Iris pigment epithelial cell (primary cell): ENCODE measurements at regions not wholly inside any gene's neighbourhood (a gene's known extent, or its start where the extent isn't known, plus 50 kb on each side); places are given as distances from the start of the nearest gene placed in this dataset.
"Not testable (repeated sequence)": the region's sequence is repeated elsewhere in the genome, so short reads cannot be mapped to it uniquely, and the experiment has no call there.

ENCODE experiments used
- DNase-seq: peaks from one replicate; pipeline ENCODE4 v3.0.0-alpha.2; 2011; ENCODE audit warnings: low read depth

GRCh38 chr5:58300346-58300895 is 159.5 kb downstream of the PLK2 start:
- no peak for DNase-seq

- no peak for DNase-seq
Measured at GRCh38 chr5:58299256-58299655, 160.6 kb downstream of the PLK2 start.

DNA sequence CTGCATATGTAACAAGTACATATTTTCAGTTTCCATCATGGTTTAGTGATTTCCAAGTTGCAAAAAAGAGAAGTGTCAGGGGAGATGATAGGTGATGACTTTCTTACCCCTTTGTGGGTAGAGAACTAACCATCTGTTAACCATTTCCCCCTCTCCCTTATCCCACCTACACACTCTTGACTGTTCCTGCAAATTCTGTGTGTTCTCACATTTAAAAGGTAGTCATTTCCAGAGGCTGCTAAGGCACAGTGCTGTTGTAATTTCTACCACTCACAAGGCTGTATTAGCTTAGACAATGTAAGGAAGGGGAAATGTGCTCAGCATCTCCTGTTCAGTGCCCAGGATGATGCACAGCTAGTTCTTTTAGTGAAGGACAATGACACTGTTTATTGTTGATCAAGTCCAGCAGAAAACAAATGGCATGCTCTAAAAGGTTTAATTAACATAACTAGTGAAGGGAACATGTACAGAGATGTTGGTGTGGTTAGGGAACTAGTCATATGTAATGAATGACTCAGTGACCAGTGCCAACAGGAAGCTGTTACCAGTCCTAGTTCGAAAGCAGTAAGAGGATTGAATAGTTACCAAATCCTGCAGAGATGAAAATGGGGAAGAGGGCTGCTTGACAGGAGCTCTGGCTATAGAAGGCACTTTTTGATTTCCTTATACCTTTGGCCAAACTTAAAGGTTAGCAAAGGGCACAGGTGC is 165.1 kb downstream of the PLK2 start:
- peak; percentile 30 for DNase-seq

DNA sequence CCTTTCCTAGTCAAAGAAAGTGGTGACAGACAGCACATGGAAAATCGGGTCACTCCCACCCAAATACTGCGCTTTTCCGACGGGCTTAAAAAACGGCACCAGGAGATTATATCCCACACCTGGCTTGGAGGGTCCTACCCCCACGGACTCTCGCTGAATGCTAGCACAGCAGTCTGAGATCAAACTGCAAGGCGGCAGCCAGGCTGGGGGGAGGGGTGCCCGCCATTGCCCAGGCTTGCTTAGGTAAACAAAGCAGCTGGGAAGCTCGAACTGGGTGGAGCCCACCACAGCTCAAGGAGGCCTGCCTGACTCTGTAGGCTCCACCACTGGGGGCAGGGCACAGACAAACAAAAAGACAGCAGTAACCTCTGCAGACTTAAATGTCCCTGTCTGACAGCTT is 171.6 kb downstream of the PLK2 start:
- DNase-seq, result not testable (repeated sequence)

DNA sequence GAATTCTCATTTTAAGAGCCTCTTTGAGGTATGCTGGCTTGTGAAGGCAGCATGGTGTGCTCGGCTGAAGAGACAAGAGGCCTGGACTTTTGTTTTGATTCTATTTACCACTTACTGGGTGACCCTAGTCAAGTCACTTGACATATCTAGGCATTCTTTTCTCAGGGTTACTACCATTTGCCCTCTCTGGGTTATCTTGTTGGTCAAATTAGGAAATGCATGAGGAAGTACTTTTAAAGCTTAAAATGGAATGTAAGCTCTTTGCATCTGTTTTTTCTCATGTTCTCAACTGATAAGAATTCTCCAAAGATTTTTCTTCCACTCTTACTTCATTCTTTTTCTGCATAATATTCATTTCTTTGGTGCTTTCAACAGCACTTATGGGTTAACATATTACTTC is 173.1 kb downstream of the PLK2 start:
- DNase-seq, result peak; percentile 2

DNA sequence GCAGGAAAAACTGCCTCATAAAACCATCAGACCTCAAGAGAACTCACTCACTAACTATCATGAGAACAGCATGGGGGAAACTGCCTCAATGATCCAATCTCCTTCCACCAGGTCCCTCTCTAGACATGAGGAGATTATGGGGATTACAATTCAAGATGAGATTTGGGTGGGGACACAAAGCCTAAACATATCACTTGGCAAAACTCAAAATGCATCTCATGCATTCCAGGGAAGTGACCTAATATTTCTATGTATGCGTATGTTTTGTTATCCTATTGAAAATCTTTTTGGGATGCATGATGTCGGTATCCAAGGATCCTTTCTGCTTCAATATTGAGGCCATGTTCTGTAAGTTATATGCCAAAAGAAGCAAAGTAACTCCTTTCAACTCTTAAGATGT is 174.0 kb downstream of the PLK2 start:
- no peak for DNase-seq

DNA sequence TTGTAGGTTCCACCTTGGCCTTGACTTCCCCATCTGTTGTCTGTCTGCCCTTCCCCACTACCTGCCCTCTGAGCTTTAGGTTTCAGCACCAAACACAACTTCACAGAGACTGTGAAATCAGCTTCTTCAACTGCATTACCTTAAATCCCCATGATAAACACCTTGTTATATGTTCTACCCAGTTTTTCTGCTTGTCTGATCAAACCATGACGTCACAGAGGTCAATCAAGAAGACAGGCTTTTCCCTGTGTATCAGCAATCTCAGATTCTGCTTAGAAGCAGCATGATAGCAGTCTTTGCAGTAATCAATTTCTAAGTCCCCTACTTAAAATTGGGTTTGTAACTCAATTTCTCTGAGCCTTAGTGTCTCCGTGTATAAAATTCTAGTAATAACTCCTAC is 175.0 kb downstream of the PLK2 start:
- DNase-seq, result no peak

GRCh38 chr5:58281189-58281588 is 178.7 kb downstream of the PLK2 start:
- no peak for DNase-seq

DNA sequence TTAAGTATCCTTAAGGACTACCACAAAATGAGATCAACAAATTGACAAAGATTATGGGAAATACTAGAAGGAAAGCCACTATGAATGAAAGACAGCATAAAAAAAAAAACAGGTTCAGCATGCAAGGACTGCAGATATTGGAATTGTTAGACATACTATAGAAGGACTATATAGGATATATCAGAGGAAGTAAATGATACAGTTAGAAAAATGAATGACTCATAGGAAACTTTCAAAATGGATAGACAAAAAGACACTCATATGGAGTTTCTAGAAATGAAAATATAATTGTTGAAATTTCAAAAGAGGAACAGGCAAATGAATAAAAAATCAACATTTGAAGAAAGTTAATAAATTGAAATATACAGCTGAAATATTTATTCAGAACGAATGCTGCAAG is 180.6 kb downstream of the PLK2 start:
- no peak for DNase-seq

DNA sequence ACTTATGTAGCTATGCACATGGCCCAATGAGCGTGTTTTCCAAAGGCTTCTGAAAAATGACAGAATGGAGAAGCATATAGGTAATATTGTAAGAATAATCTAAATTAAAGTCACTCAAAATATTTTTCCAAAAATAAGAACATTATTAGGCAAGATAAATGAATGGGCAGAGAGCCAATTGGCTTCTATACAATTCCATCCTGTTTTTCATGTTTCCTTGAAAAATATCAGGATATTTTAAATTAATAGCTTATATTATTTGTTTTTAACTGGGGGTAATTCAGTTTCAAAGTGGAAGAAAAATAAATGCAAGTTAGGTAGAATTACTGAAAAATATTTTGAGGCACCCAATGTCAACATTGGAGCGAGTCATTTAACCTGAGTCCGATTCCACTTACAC is 183.5 kb downstream of the PLK2 start:
- no peak for DNase-seq

DNA sequence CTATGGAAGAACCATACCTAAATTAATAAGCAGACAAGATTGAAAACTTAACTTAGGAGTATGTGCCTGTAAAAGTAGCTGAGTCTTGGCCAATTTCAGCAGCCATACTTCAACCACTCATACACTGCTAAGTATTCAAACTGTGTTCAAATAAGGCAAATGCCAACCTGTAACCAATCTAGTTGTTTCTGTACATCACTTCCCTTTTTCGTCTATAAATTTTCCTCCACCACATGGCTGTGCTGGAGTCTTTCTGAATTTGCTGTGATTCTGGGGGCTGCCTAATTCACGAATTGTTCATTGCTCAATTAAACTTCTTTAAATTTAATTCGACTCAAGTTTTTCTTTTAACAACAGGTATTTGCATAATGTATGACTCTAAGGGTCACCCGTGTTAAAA is 184.4 kb downstream of the PLK2 start:
- DNase-seq, result no peak

DNA sequence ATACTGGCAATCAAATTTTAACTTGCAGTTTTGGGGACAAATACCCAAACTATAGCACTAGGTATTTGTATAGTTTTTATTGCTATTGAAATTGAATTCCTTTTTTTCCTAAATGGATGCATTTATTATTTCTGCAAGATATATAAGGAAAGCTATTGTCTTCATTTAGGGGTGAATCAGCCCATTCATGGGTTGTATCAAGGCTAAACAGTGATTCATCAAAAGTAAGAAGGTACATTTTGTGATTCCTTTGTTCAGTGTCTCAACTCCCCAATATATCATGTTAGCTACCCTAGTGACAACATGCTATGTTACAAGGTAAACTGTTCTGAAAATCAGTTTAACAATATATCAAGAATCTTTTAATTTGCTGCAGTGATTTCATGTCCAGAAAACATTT is 185.7 kb downstream of the PLK2 start:
- DNase-seq, result peak; percentile 32

- DNase-seq, result no peak
Measured at GRCh38 chr5:58273711-58274110, 186.2 kb downstream of the PLK2 start.

DNA sequence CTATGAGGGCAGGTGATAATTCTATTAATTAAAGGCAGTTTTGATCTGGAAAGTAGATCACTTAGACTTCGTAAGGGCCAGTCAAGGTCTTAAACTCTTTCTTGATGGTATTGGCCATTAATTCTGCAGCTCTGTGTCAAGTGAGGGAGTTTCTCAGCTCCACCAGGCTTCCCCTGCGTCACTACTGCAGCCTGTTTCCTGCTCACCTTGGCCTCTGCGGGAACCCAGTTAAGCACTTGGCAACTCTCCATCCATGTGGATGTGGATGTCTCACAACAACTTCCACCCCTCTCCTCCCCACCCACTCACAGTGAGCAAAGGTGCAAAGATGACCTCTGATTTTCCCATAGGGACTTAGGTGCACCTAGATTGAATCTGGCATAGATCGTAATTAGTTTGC is 191.6 kb downstream of the PLK2 start:
- DNase-seq, result no peak

DNA sequence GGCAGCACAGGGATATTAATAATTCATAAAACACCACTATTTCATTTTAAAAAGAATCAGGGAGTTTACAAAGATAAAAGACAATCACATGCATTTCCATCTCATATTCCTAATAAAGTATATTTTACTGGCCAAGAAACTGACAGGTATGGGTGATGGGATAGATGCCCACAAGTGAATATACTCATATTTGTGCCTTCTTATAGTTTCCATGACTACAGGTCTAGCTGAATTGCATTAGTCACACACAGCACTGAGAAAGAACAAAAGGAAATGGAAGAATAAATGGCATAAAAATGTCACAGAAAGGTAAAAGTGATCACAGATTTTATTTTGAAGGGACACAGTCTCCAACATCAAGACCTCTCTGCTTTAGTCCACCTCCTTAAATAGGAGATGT is 193.5 kb downstream of the PLK2 start:
- DNase-seq, result peak; percentile 42

DNA sequence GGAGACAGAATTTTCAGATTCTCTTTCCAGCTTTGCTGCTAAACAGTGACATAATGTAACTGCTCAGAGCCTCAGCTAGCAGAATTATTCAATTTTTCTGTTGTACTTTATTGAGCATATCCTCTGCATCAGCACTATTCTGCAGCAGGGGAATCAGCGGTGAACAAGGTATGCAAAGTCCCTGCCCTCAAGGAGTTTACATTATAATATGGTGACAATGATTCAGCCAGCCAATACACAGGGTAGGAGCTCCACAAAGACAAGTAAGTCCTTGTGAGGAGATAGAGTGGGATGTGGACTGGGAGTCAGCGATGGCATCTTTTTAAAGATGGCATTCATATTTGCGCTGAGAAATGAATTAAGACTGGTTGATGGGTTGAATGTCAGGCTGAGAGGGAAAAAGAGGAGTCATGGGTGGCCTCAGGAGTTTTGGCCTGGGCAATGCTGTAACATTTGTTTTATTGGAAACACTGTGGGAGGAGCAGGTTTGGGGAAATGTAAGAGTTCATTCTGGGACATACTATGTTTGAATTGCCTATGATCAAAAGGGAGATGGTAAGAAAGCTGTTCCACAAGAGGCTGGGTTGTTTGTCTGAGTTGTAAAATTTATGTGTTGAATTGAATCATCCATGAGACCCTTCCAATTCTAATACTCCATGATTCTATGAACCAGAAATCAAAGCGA is 194.5 kb downstream of the PLK2 start:
- DNase-seq, result no peak

DNA sequence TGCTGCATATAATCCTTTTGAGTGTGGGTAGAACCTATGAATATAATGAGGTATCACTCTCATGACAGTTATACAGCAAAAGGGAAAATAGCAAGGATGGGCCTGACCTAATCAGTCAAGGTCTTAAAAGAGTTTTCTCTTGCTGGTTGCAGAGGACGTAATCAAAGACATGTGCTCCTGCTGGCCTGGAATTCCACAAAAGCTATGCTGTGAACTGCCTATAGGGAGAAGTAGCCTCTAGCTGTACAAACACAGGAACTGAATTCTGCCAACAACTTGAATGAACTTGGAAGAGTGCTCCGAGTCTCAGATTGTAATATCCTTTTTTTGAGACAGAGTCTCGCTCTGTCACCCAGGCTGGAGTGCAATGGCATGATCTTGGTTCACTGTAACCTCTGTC is 195.6 kb downstream of the PLK2 start:
- DNase-seq, result no peak

- no peak for DNase-seq
Measured at GRCh38 chr5:58263296-58263695, 196.6 kb downstream of the PLK2 start.

DNA sequence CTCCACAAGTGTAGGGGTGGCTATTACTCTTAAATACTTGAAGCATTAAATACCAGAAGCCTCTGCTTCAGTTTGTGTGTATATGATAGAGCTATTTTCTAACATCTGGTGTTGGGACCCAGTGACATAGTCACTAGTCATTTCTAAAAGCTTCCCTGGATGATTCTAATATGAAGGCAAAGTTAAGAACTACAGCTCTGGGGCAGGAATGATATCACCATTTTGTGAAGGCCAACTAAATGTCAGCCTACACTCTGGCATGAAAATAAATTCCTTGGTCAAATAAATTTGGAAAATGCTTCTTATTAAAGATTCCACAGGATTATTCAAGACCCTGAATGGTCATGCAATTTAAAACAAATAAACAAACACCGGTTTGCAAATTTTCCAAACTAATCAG is 197.7 kb downstream of the PLK2 start:
- DNase-seq, result no peak

DNA sequence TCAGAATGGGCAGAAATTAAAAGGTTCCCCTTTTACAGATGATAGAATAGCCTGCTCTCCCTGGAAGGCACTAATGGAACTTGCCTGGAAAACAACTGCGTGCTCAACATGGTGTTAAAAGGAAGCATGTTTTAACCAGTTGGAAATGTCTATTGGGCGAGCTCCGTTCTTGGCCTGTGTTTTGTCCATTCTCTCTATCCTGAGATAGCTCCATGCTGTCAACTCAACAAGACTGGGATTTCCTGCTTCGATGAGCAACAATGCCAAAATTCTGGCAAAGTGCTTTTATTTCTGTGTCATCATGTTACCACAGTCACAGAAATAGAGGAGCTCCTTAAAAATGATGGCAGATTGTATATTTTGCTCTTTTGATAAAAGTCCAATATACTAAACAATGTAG is 198.3 kb downstream of the PLK2 start:
- no peak for DNase-seq

DNA sequence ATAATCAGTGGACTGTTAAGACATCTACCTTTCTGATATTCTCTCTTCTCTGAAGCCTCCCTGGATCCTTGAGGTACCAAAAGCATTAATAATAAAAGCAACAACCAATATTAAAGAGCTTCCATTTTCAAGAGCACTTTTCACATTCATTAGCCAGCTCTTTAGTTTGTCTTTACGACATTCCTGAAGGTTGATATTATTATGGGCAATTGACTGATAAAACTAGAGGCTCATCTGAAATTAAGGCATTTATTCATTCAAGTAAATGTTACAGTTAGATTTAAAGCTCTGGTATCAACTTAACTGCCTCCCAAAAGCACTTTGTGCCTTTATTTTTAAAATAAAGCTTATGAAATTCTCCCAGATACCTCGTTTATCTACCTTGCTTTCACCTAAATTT is 199.6 kb downstream of the PLK2 start:
- DNase-seq, result no peak

- DNase-seq, result peak; percentile 97
Measured at GRCh38 chr5:58259685-58260152, 200.2 kb downstream of the PLK2 start.

GRCh38 chr5:58258984-58259684 is 200.8 kb downstream of the PLK2 start:
- DNase-seq, result no peak
